Endothelial cell of umbilical vein (primary cell): ENCODE measurements at regions not wholly inside any gene's neighbourhood (a gene's known extent, or its start where the extent isn't known, plus 50 kb on each side); places are given as distances from the start of the nearest gene placed in this dataset.

Experiments used
- BruUV-seq: library from RNA; stranded (reverse); fragments of 400-500 nt; replicated peaks from 2 replicates; lab custom pipeline; 2021; lab: Mats Ljungman, UMichigan
- CTCF ChIA-PET: fragments of 300-600, 350-600 bp; sonication (Branson Sonifier 250); formaldehyde crosslinking; loops from one replicate; lab custom pipeline; 2021; ENCODE audit warnings: antibody characterized with exemption, inconsistent platforms; lab: Charles Lee
- POLR2A ChIA-PET: fragments of 300-600, 350-600 bp; sonication (Branson Sonifier 250); formaldehyde crosslinking; loops from one replicate; lab custom pipeline; 2021; ENCODE audit warnings: antibody characterized with exemption, inconsistent platforms; lab: Charles Lee
- DNase-seq: peaks from one replicate; pipeline ENCODE4 v3.0.0-alpha.2; 2011; ENCODE audit warnings: low read depth, low spot score
- FAIRE-seq: peaks from 2 replicates; lab custom pipeline; 2011; peaks lifted over from hg19 to GRCh38; lab: Jason Lieb, UNC
- H2AFZ ChIP-seq: 2 replicates; pipeline ENCODE4 v1.6.0; 2012; ENCODE audit warnings: low read depth, low read length, control low read depth, inconsistent platforms
- H3K27ac ChIP-seq: 2 replicates; pipeline ENCODE4 v1.5.1; 2011; ENCODE audit warnings: low read depth, mild to moderate bottlenecking, control low read depth, low read length, moderate library complexity; ENCODE audit not compliant: insufficient read depth
- H3K27me3 ChIP-seq, 2 experiments: 2 replicates each; pipeline versions ENCODE4 v1.6.0 to v1.6.1; 2011; ENCODE audit warnings: low read length in 2 of 2, mixed read lengths in 1 of 2; ENCODE audit not compliant: control insufficient read depth in 2 of 2, insufficient read depth in 2 of 2
- H3K36me3 ChIP-seq, 2 experiments: 2 replicates in 1 of 2; 3 replicates in 1 of 2; pipeline ENCODE4 v1.5.1; 2011; ENCODE audit warnings: low read length in 2 of 2, mild to moderate bottlenecking in 1 of 2, moderate library complexity in 1 of 2; ENCODE audit not compliant: control insufficient read depth in 2 of 2, insufficient read depth in 2 of 2; ENCODE audit errors: extremely low read depth in 1 of 2
- H3K4me1 ChIP-seq: 3 replicates; pipeline ENCODE4 v1.5.1; 2011; ENCODE audit warnings: mild to moderate bottlenecking, low read length; ENCODE audit not compliant: control insufficient read depth, insufficient read depth; ENCODE audit errors: extremely low read depth
- H3K4me2 ChIP-seq: 2 replicates; pipeline ENCODE4 v1.6.1; 2011; ENCODE audit warnings: low read length, control low read depth, mixed read lengths; ENCODE audit not compliant: insufficient read depth
- H3K4me3 ChIP-seq, 3 experiments: fragments of 200-600 bp in 1 of 3; sonication (generic), shearing (Covaris generic) in 1 of 3; replicated peaks in 1 of 3; 2 replicates each; pipeline ENCODE4 v1.5.1; 2011 to 2016; ENCODE audit warnings: control low read depth in 3 of 3, low read length in 3 of 3, mild to moderate bottlenecking in 2 of 3, inconsistent platforms in 1 of 3, low read depth in 1 of 3, moderate library complexity in 1 of 3; ENCODE audit not compliant: insufficient read depth in 1 of 3
- H3K79me2 ChIP-seq: 2 replicates; pipeline ENCODE4 v1.6.0; 2012; ENCODE audit warnings: low read length, inconsistent platforms; ENCODE audit not compliant: control insufficient read depth, insufficient read depth
- H3K9ac ChIP-seq: replicated peaks from 2 replicates; pipeline ENCODE3; 2011; ENCODE audit warnings: low read length, control low read depth; ENCODE audit not compliant: insufficient read depth; ENCODE audit errors: extremely low read depth
- H3K9me1 ChIP-seq: replicated peaks from 3 replicates; pipeline ENCODE4 v1.6.0; 2011; ENCODE audit warnings: mild to moderate bottlenecking, low read length; ENCODE audit not compliant: control insufficient read depth, insufficient read depth; ENCODE audit errors: extremely low read depth
- H3K9me3 ChIP-seq: replicated peaks from 2 replicates; pipeline ENCODE4 v1.5.1; 2012; ENCODE audit warnings: low read length, inconsistent platforms; ENCODE audit not compliant: control insufficient read depth, insufficient read depth
- H4K20me1 ChIP-seq: replicated peaks from 2 replicates; pipeline ENCODE3; 2011; ENCODE audit warnings: mild to moderate bottlenecking, low read length; ENCODE audit not compliant: control insufficient read depth, insufficient read depth; ENCODE audit errors: extremely low read depth
- CTCF ChIP-seq, 2 donors: IDR thresholded peaks; 1 replicate in 1 of 2; 2 replicates in 1 of 2; pipeline ENCODE4 v1.5.1; 2011; ENCODE audit warnings: low read length in 2 of 2, mild to moderate bottlenecking in 2 of 2, moderate library complexity in 2 of 2, control low read depth in 1 of 2, inconsistent platforms in 1 of 2, low read depth in 1 of 2; ENCODE audit not compliant: insufficient read depth in 1 of 2; ENCODE audit errors: extremely low read depth in 1 of 2
- EZH2 ChIP-seq: IDR thresholded peaks from 2 replicates; pipeline ENCODE4 v1.6.1; 2012; ENCODE audit warnings: borderline replicate concordance, low read depth, mild to moderate bottlenecking, moderate library complexity, low read length, inconsistent platforms; ENCODE audit not compliant: severe bottlenecking
- FOS ChIP-seq: IDR thresholded peaks from 2 replicates; pipeline ENCODE4 v1.6.1; 2011; ENCODE audit warnings: mild to moderate bottlenecking, low read length, moderate library complexity, borderline replicate concordance; ENCODE audit not compliant: insufficient read depth
- JUN ChIP-seq: IDR thresholded peaks from 2 replicates; pipeline ENCODE4 v1.6.1; 2011; ENCODE audit warnings: borderline replicate concordance, low read depth; ENCODE audit not compliant: insufficient read length, insufficient read depth
- MAX ChIP-seq: IDR thresholded peaks from 2 replicates; pipeline ENCODE4 v1.6.1; 2011; ENCODE audit not compliant: insufficient read depth, insufficient read length
- MYC ChIP-seq: IDR thresholded peaks from one replicate; pipeline ENCODE4 v1.6.1; 2011; ENCODE audit warnings: mild to moderate bottlenecking, low read depth, low read length
- POLR2A ChIP-seq: IDR thresholded peaks from 2 replicates; pipeline ENCODE4 v1.6.1; 2012; ENCODE audit warnings: low read depth, mild to moderate bottlenecking, control low read depth, low read length
- POLR2AphosphoS5 ChIP-seq: IDR thresholded peaks from 2 replicates; pipeline ENCODE4 v1.6.1; 2012; ENCODE audit warnings: low read depth, mild to moderate bottlenecking, control low read depth, low read length, moderate library complexity; ENCODE audit not compliant: insufficient read depth
- dilution Hi-C: fragments of 300-500 bp; cut with MboI; formaldehyde crosslinking; loops from one replicate; pipeline ENCODE4 v1.15.0; 2019; ENCODE audit warnings: low sequenced_read_pairs; ENCODE audit not compliant: extremely low pct_ligation_motif_present
- intact Hi-C: fragments of 100-400 bp; cut with micrococcal nuclease; formaldehyde crosslinking; loops from one replicate; pipeline ENCODE4 v1.10.0; 2022

GRCh38 chr1:242877743-242878142 is 353.2 kb upstream of the PLD5 start:
- H3K9me1 ChIP-seq = no peaks in the 10 kb centered on the region
- H3K27ac ChIP-seq = no peak overlapping the region
- H3K9me3 ChIP-seq = no peaks in the 10 kb centered on the region
- H3K4me1 ChIP-seq = no peaks in the 10 kb centered on the region
- no TSS peak for BruUV-seq
- intact Hi-C loops (no loop called here), dilution Hi-C loops (no loop called here)
- CTCF ChIA-PET = no interaction called here
- no peaks in the 10 kb centered on the region for H3K79me2 ChIP-seq
- DNase-seq (no peak), FAIRE-seq (no peak)
- H4K20me1 ChIP-seq = no peaks in the 10 kb centered on the region
- H3K27me3 ChIP-seq = no peaks in the 10 kb centered on the region
- no peak overlapping the region for H3K4me3 ChIP-seq
- no peak overlapping the region for H2AFZ ChIP-seq
- TF ChIP-seq CTCF (IDR thresholded peaks at IDR 0.05; ENCODE audit: extremely low read depth in 1 of 2, insufficient read depth in 1 of 2, low read depth in 1 of 2, low read length in 2 of 2) (no peak), FOS (no peak), POLR2A (no peak), JUN (no peak), POLR2AphosphoS5 (no peak), MAX (no peak), EZH2 (no peak), MYC (no peak)
- no peak overlapping the region for H3K9ac ChIP-seq
- POLR2A ChIA-PET = no interaction called here
- no peak overlapping the region for H3K4me2 ChIP-seq
- no peaks in the 10 kb centered on the region for H3K36me3 ChIP-seq
